ENCODE measurements at regions not wholly inside any gene's neighbourhood (a gene's known extent, or its start where the extent isn't known, plus 50 kb on each side); places are given as distances from the start of the nearest gene placed in this dataset.

DNA sequence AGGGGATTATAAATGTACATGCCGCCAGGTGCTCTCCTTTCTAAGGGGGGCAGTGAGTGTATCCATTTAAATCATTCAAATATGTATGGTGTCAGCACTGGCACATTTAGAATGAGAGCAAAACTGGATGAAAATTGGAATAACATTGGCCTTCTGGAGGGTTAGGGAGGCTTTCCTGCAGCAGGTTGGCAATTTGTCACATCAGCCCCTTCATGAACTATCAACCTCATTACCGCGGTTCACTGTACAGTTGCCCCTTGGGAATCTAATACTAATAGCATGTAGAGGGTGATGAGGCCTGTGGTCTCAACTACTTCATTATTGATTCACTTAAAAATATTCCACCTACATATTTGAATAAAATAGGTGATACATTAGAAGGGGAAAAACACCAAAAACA is 117.9 kb downstream of the PDHA2 start:
- no peak overlapping the region for H3K9ac ChIP-seq (ENCODE audit: low read depth, low read length)
- H3K9me3 ChIP-seq (ENCODE audit: control insufficient read depth, insufficient read depth, low read length): no peaks in the 10 kb centered on the region
- no peaks in the 10 kb centered on the region for H3K27me3 ChIP-seq (ENCODE audit: control insufficient read depth, insufficient read depth, low read length)
- no peak overlapping the region for H3K4me3 ChIP-seq (ENCODE audit: low read depth, low read length)
- no peaks in the 10 kb centered on the region for H3K4me1 ChIP-seq (ENCODE audit: control insufficient read depth, insufficient read depth, low read length)
- H3K27ac ChIP-seq (ENCODE audit: low read depth, low read length): no peak overlapping the region
- no peaks in the 10 kb centered on the region for H3K36me3 ChIP-seq (ENCODE audit: control insufficient read depth, insufficient read depth, low read length)

DNA sequence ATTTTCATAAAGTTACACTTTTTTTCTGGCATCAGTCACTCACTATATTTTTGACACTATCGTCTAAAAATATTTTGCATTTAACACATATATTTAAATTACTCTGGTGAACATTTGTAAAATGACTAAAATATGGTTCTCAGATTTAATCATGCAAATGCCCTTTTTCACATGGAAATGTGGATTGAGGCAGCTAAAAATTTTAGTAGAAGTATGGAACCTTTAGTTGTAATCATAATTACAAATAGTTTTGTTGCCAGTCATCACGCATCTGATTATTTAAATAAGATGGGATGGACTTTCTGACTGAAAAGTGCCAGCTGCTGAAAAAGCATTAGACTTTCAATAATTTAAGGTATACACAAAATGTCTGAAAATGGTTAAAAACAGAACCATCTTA is 119.3 kb downstream of the PDHA2 start:
- Histone ChIP-seq H3K4me3 (ENCODE audit: low read depth, low read length) (no peak overlapping the region), H3K9ac (ENCODE audit: low read depth, low read length) (no peak overlapping the region), H3K4me1 (ENCODE audit: control insufficient read depth, insufficient read depth, low read length) (no peaks in the 10 kb centered on the region; the same call in 1 of the 2 replicates), H3K36me3 (ENCODE audit: control insufficient read depth, insufficient read depth, low read length) (no peaks in the 10 kb centered on the region), H3K9me3 (ENCODE audit: control insufficient read depth, insufficient read depth, low read length) (no peaks in the 10 kb centered on the region), H3K27me3 (ENCODE audit: control insufficient read depth, insufficient read depth, low read length) (no peaks in the 10 kb centered on the region), H3K27ac (ENCODE audit: low read depth, low read length) (no peak overlapping the region)

DNA sequence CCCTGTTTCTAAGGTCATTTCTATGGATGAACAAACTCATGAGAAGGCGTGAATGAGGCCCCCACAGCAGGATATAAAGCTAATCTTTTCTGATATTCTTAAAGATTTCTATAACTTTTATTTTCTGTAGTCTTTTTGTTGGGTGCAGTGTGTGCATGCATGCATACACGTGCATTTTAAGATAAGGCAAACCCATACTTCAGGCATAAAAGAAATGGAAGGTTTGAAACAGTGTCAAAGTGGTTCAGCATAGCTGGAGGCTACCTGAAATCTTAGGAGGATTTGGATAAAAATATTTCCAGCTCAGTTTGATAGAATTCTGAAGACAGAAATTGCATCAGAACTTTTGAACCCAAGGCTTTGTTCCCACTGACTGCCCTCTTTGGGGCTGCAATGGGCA is 119.7 kb downstream of the PDHA2 start:
- Histone ChIP-seq H3K36me3 (ENCODE audit: control insufficient read depth, insufficient read depth, low read length) (no peaks in the 10 kb centered on the region), H3K9me3 (ENCODE audit: control insufficient read depth, insufficient read depth, low read length) (no peaks in the 10 kb centered on the region), H3K9ac (ENCODE audit: low read depth, low read length) (no peak overlapping the region), H3K27ac (ENCODE audit: low read depth, low read length) (no peak overlapping the region), H3K27me3 (ENCODE audit: control insufficient read depth, insufficient read depth, low read length) (no peaks in the 10 kb centered on the region), H3K4me1 (ENCODE audit: control insufficient read depth, insufficient read depth, low read length) (no peaks in the 10 kb centered on the region; the same call in 1 of the 2 replicates), H3K4me3 (ENCODE audit: low read depth, low read length) (no peak overlapping the region)

DNA sequence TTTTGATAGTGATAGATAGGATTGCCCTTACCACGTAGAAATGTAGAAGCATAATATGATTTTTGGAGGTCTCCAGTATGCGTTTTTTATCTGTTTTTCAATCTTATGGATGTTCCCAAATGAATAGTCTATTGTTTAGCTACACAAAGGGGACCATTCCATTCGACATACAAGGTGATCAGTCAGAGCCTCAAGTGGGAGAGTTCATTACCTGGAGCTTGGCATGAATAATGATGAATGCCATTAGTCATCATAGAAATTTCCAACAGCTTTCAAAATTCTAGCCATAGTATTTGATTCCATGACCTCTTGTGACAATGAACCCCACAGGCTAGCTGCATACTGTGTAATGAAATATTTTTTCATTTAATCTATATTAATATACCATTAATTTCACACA is 123.6 kb downstream of the PDHA2 start:
- Histone ChIP-seq H3K36me3 (ENCODE audit: control insufficient read depth, insufficient read depth, low read length) (no peaks in the 10 kb centered on the region), H3K27ac (ENCODE audit: low read depth, low read length) (no peak overlapping the region), H3K4me1 (ENCODE audit: control insufficient read depth, insufficient read depth, low read length) (no peaks in the 10 kb centered on the region; the same call in 1 of the 2 replicates), H3K4me3 (ENCODE audit: low read depth, low read length) (no peak overlapping the region), H3K9ac (ENCODE audit: low read depth, low read length) (no peak overlapping the region), H3K9me3 (ENCODE audit: control insufficient read depth, insufficient read depth, low read length) (no peaks in the 10 kb centered on the region), H3K27me3 (ENCODE audit: control insufficient read depth, insufficient read depth, low read length) (no peaks in the 10 kb centered on the region)

DNA sequence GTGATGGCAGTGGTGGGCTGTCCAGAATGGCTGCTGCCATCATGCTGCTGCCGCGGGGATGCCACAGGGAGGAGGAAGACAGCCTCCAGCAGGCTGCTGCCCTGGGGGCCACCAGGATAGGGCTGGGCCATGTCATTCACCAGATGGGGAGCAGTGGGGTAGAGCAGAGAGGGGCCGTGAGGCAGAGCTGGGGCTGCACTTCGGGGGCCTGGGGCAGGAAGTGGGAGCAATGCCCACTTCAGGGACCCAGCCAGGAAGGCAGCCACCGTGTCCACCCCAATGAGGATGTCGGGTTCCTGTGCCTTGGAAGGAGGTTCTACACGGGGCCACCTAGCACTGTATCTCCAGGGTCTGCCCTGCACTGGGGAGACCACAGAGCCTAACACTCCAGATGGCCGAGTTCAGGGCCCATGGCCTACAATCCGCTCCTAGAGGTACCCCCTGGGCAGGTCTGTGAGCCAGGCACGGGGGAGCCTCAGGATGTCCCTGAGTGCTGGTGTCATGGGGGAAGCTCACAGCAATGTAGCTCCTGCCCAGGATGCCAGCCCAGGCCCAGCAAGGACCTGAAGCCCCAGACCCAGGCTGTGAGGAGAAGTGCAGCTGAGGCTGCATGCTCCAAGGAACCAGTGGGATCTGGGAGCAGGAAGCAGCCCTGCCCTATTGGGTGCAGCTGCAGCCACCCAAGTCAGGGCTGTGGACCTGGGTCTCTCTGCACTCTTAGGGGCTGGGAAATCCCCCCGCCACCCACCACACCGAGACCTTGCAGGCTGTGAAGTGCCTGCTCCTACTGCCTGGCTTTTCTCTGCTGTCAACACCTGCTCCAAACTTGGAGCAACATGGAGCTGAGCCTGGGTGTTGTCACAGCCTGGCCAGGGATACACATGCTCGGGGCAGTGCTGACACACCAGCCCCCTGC is 140.3 kb downstream of the PDHA2 start:
- Histone ChIP-seq H3K4me1 (ENCODE audit: control insufficient read depth, insufficient read depth, low read length) (no peaks in the 10 kb centered on the region), H3K9ac (ENCODE audit: low read depth, low read length) (no peak overlapping the region), H3K9me3 (ENCODE audit: control insufficient read depth, insufficient read depth, low read length) (0 out of 2 replicates have a peak, but pooled peaks cover 10% of the 10 kb centered on the region), H3K27me3 (ENCODE audit: control insufficient read depth, insufficient read depth, low read length) (no peaks in the 10 kb centered on the region), H3K27ac (ENCODE audit: low read depth, low read length) (no peak overlapping the region), H3K4me3 (ENCODE audit: low read depth, low read length) (no peak overlapping the region), H3K36me3 (ENCODE audit: control insufficient read depth, insufficient read depth, low read length) (no peaks in the 10 kb centered on the region)

DNA sequence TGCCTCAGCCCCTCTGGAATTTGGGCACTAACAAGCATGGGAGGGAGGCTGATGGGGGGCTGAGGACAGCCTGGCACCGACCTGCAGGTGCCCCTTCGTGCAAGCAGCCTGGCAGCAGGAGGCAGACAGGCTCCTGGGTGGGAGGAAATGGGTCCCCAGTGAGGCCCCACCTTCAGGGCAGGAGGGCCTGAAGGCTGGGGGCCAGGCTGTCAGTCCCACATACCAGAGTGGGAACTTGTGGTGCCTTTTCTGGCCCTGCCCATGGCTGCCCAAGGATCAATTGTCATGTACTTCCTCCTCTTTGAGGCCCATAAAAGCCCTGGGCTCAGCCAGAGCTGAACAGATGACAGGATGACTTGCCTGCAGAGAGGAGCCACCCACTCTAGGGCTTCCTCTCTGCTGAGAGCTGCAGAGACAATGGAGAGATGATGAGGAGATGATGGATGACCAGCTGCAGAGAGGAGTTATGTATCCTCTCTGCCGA is 141.0 kb downstream of the PDHA2 start:
- Histone ChIP-seq H3K27me3 (ENCODE audit: control insufficient read depth, insufficient read depth, low read length) (no peaks in the 10 kb centered on the region), H3K9ac (ENCODE audit: low read depth, low read length) (no peak overlapping the region), H3K36me3 (ENCODE audit: control insufficient read depth, insufficient read depth, low read length) (no peaks in the 10 kb centered on the region), H3K27ac (ENCODE audit: low read depth, low read length) (no peak overlapping the region), H3K4me1 (ENCODE audit: control insufficient read depth, insufficient read depth, low read length) (no peaks in the 10 kb centered on the region), H3K9me3 (ENCODE audit: control insufficient read depth, insufficient read depth, low read length) (0 out of 2 replicates have a peak, but pooled peaks cover 10% of the 10 kb centered on the region), H3K4me3 (ENCODE audit: low read depth, low read length) (no peak overlapping the region)

DNA sequence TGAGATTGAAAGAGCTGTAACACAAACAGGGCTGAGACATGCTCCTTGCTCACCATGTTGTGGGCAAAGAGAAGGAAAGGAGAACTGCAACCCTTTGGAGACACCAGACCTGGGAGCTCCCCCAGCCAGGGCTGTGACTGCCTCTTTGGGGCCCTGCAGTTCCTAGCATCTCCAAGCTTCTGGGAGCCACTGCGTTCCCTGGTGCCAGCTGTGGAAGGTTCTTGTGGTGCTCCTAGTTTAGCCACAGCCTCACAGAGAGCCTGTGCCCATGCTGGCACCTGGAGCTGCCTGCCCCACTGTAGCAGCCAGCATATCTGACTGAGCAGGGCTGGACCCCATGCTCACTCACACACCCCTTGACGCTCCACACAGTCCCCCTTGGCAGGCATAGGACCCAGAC is 141.7 kb downstream of the PDHA2 start:
- Histone ChIP-seq H3K4me1 (ENCODE audit: control insufficient read depth, insufficient read depth, low read length) (no peaks in the 10 kb centered on the region), H3K9ac (ENCODE audit: low read depth, low read length) (no peak overlapping the region), H3K27ac (ENCODE audit: low read depth, low read length) (no peak overlapping the region), H3K9me3 (ENCODE audit: control insufficient read depth, insufficient read depth, low read length) (0 out of 2 replicates have a peak, but pooled peaks cover 10% of the 10 kb centered on the region), H3K27me3 (ENCODE audit: control insufficient read depth, insufficient read depth, low read length) (no peaks in the 10 kb centered on the region), H3K36me3 (ENCODE audit: control insufficient read depth, insufficient read depth, low read length) (no peaks in the 10 kb centered on the region), H3K4me3 (ENCODE audit: low read depth, low read length) (no peak overlapping the region)

DNA sequence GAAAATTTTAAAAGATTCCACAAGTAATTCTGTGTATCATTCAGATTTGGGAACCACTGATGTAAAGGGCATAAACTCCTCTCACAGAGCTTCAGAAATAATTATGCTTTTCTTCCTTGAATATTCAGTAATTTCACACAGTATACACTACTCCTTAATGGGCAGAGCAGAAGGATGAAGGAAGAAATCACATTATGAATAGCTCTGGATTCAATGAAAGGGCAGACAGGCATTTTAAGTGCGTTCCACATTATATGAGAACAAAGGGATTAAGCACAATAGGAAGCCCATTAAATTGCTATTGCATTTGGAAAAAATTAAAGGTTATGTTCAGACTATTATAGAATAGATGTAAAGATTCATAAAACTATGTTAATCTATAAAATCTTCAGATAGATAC is 142.6 kb downstream of the PDHA2 start:
- H3K9me3 ChIP-seq (ENCODE audit: control insufficient read depth, insufficient read depth, low read length): 0 out of 2 replicates have a peak, but pooled peaks cover 10% of the 10 kb centered on the region

DNA sequence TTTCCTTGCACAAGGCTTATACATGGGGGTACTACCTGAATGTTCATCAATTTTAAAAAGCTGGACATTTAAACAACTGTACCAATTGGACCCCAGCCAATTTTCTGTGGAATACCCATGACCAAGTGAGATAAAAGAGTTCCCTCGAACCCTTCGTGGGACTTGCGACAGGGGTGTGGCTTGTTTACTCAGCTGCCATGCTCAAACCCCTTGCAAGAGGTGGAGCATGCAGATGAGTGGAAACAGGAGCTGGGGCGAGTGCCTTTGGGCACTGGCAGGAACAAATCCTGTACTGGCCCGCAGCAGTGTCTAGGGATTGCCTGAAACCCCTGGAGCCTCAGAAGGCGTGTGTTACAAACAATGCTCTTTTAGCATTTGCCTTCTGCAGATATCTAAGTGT is 144.2 kb downstream of the PDHA2 start:
- H3K27ac ChIP-seq (ENCODE audit: low read depth, low read length): no peak overlapping the region
- H3K4me1 ChIP-seq (ENCODE audit: control insufficient read depth, insufficient read depth, low read length): no peaks in the 10 kb centered on the region
- no peaks in the 10 kb centered on the region for H3K36me3 ChIP-seq (ENCODE audit: control insufficient read depth, insufficient read depth, low read length)
- H3K4me3 ChIP-seq (ENCODE audit: low read depth, low read length): no peak overlapping the region
- 0 out of 2 replicates have a peak, but pooled peaks cover 7% of the 10 kb centered on the region for H3K9me3 ChIP-seq (ENCODE audit: control insufficient read depth, insufficient read depth, low read length)
- no peak overlapping the region for H3K9ac ChIP-seq (ENCODE audit: low read depth, low read length)
- H3K27me3 ChIP-seq (ENCODE audit: control insufficient read depth, insufficient read depth, low read length): no peaks in the 10 kb centered on the region

More for the DNA sequence above, 142.6 kb downstream of the PDHA2 start:
- no peak overlapping the region for H3K4me3 ChIP-seq (ENCODE audit: low read depth, low read length)
- no peaks in the 10 kb centered on the region for H3K4me1 ChIP-seq (ENCODE audit: control insufficient read depth, insufficient read depth, low read length)
- H3K36me3 ChIP-seq (ENCODE audit: control insufficient read depth, insufficient read depth, low read length): no peaks in the 10 kb centered on the region
- no peaks in the 10 kb centered on the region for H3K27me3 ChIP-seq (ENCODE audit: control insufficient read depth, insufficient read depth, low read length)
- no peak overlapping the region for H3K9ac ChIP-seq (ENCODE audit: low read depth, low read length)
- no peak overlapping the region for H3K27ac ChIP-seq (ENCODE audit: low read depth, low read length)

DNA sequence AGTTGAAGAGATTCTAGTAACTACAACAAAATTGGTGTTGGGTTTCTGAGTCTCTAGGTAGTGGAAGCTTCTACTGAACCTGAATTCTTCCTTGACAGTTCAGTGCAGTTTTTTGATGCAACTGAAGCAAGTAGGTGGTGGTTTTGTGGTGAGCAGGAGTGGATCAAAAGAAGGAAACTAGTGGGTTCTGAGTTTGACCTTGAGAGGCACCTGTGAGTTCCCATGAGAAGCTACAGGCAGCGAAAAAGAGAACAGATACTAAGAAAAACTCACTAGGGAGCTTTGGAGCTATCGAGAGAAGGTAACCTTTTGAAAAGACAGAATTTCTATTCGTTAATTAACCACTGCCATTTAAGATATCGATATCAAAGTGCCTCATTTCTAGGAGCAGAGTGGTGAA is 145.2 kb downstream of the PDHA2 start:
- no peaks in the 10 kb centered on the region for H3K27me3 ChIP-seq (ENCODE audit: control insufficient read depth, insufficient read depth, low read length)
- H3K9ac ChIP-seq (ENCODE audit: low read depth, low read length): no peak overlapping the region
- H3K36me3 ChIP-seq (ENCODE audit: control insufficient read depth, insufficient read depth, low read length): no peaks in the 10 kb centered on the region
- H3K9me3 ChIP-seq (ENCODE audit: control insufficient read depth, insufficient read depth, low read length): 0 out of 2 replicates have a peak, but pooled peaks cover 5% of the 10 kb centered on the region
- H3K4me1 ChIP-seq (ENCODE audit: control insufficient read depth, insufficient read depth, low read length): no peaks in the 10 kb centered on the region
- no peak overlapping the region for H3K4me3 ChIP-seq (ENCODE audit: low read depth, low read length)
- no peak overlapping the region for H3K27ac ChIP-seq (ENCODE audit: low read depth, low read length)

DNA sequence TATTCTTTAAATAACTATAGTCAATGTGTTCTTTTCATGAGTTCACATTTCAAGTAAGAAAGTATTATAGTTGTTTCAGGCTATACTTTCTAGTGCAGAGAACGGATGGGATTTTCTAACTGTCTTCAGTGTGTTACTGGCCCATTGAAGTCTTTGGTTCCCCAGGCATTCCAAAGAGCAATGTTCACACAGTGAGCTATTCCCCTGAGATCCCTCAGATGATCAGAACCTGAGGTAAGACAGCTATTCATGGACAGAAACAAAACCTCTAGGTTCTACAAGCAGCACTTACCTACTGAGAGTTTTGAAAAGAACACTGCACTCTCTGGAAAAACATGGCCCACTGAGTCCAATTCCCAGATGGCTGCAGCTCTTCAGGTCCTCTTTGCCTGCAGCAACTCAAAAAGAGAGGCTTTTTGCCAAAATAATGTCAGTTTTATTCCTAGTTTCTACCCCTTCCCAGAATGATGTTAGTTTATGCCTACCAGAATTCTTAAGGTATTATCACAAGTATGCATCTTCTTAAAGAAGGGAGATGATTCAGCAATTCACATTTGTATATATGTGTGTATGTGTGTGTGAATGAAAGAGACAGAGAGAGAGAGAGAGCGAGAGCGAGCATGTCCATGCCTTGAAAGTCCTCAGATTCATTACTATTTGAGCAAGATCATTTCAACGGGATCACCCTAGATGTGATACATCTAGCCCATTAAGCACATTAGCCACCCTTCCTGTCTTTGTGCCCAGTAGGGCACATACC is 146.1 kb downstream of the PDHA2 start:
- no peaks in the 10 kb centered on the region for H3K36me3 ChIP-seq (ENCODE audit: control insufficient read depth, insufficient read depth, low read length)
- no peak overlapping the region for H3K4me3 ChIP-seq (ENCODE audit: low read depth, low read length)
- H3K9ac ChIP-seq (ENCODE audit: low read depth, low read length): no peak overlapping the region
- no peaks in the 10 kb centered on the region for H3K9me3 ChIP-seq (ENCODE audit: control insufficient read depth, insufficient read depth, low read length)
- no peaks in the 10 kb centered on the region for H3K4me1 ChIP-seq (ENCODE audit: control insufficient read depth, insufficient read depth, low read length)
- no peak overlapping the region for H3K27ac ChIP-seq (ENCODE audit: low read depth, low read length)
- H3K27me3 ChIP-seq (ENCODE audit: control insufficient read depth, insufficient read depth, low read length): no peaks in the 10 kb centered on the region

Data from HUES48 (cell line).